ENCODE measurements at regions not wholly inside any gene's neighbourhood (a gene's known extent, or its start where the extent isn't known, plus 50 kb on each side); places are given as distances from the start of the nearest gene placed in this dataset.

- Histone ChIP-seq H3K27me3 (no peaks in the 10 kb centered on the region), H3K36me3 (no peaks in the 10 kb centered on the region), H3K27ac (no peak overlapping the region), H3K4me1 (no peaks in the 10 kb centered on the region), H3K9me3 (no peaks in the 10 kb centered on the region), H3K4me3 (no peak overlapping the region)
- TF ChIP-seq POLR2A (IDR thresholded peaks at IDR 0.05) (no peak), CTCF (IDR thresholded peaks at IDR 0.05) (no peak), POLR2AphosphoS5 (IDR thresholded peaks at IDR 0.05) (no peak)
- intact Hi-C loops (cut with DNase I; ENCODE audit: low total_unique reads) = loop anchor here (10.0 kb wide), 1 partner anchor 607 kb away; no protein-coding TSS in a partner anchor
- no peak for DNase-seq (ENCODE audit: low spot score in 2 of 2)
These were observed 60.5 kb upstream of the FOXD3 start for GRCh38 chr1:63261736-63262458.

GRCh38 chr1:63262459-63262770 is 60.0 kb upstream of the FOXD3 start:
- no peaks in the 10 kb centered on the region for H3K9me3 ChIP-seq
- no peaks in the 10 kb centered on the region for H3K27me3 ChIP-seq
- H3K4me1 ChIP-seq = no peaks in the 10 kb centered on the region
- intact Hi-C loops (cut with DNase I; ENCODE audit: low total_unique reads) = loop anchor here (10.0 kb wide), 1 partner anchor 608 kb away; no protein-coding TSS in a partner anchor
- TF ChIP-seq CTCF (IDR thresholded peaks at IDR 0.05) (no peak), POLR2A (IDR thresholded peaks at IDR 0.05) (no peak), POLR2AphosphoS5 (IDR thresholded peaks at IDR 0.05) (no peak)
- H3K4me3 ChIP-seq = no peak overlapping the region
- no peaks in the 10 kb centered on the region for H3K36me3 ChIP-seq
- no peak overlapping the region for H3K27ac ChIP-seq
- no peak for DNase-seq (ENCODE audit: low spot score in 2 of 2)

GRCh38 chr1:63264161-63264560 is 58.2 kb upstream of the FOXD3 start:
- no peak overlapping the region for H3K4me3 ChIP-seq
- no peak for TF ChIP-seq POLR2A (IDR thresholded peaks at IDR 0.05)
- TF ChIP-seq CTCF (IDR thresholded peaks at IDR 0.05) = no peak
- no peak for TF ChIP-seq POLR2AphosphoS5 (IDR thresholded peaks at IDR 0.05)
- no peak for DNase-seq (ENCODE audit: low spot score in 2 of 2)
- no peak overlapping the region for H3K27ac ChIP-seq
- H3K4me1 ChIP-seq = no peaks in the 10 kb centered on the region
- intact Hi-C loops (cut with DNase I; ENCODE audit: low total_unique reads) = loop anchor here (10.0 kb wide), 1 partner anchor 609 kb away; no protein-coding TSS in a partner anchor
- H3K36me3 ChIP-seq = no peaks in the 10 kb centered on the region
- no peaks in the 10 kb centered on the region for H3K9me3 ChIP-seq
- H3K27me3 ChIP-seq = no peaks in the 10 kb centered on the region

GRCh38 chr1:63266857-63267256 is 55.5 kb upstream of the FOXD3 start:
- intact Hi-C loops (cut with DNase I; ENCODE audit: low total_unique reads) = loop anchor here (10.0 kb wide), 1 partner anchor 612 kb away; no protein-coding TSS in a partner anchor
- no peak overlapping the region for H3K27ac ChIP-seq
- no peak for DNase-seq (ENCODE audit: low spot score in 2 of 2)
- no peaks in the 10 kb centered on the region for H3K9me3 ChIP-seq
- TF ChIP-seq CTCF (IDR thresholded peaks at IDR 0.05) (no peak), POLR2AphosphoS5 (IDR thresholded peaks at IDR 0.05) (no peak), POLR2A (IDR thresholded peaks at IDR 0.05) (no peak)
- no peaks in the 10 kb centered on the region for H3K36me3 ChIP-seq
- H3K27me3 ChIP-seq = no peaks in the 10 kb centered on the region
- no peak overlapping the region for H3K4me3 ChIP-seq
- H3K4me1 ChIP-seq = no peaks in the 10 kb centered on the region

- no peak for DNase-seq (ENCODE audit: low spot score in 2 of 2)
- intact Hi-C loops (cut with DNase I; ENCODE audit: low total_unique reads) = loop anchor here (10.0 kb wide), 1 partner anchor 614 kb away; no protein-coding TSS in a partner anchor
- no peaks in the 10 kb centered on the region for H3K36me3 ChIP-seq
- no peaks in the 10 kb centered on the region for H3K4me1 ChIP-seq
- no peaks in the 10 kb centered on the region for H3K27me3 ChIP-seq
- H3K4me3 ChIP-seq = no peak overlapping the region
- no peak overlapping the region for H3K27ac ChIP-seq
- H3K9me3 ChIP-seq = no peaks in the 10 kb centered on the region
- TF ChIP-seq POLR2A (IDR thresholded peaks at IDR 0.05) (no peak), CTCF (IDR thresholded peaks at IDR 0.05) (no peak), POLR2AphosphoS5 (IDR thresholded peaks at IDR 0.05) (no peak)
These were observed 53.5 kb upstream of the FOXD3 start for GRCh38 chr1:63268876-63269275.

All from breast epithelium (tissue), 4 donors.